ENCODE measurements at regions not wholly inside any gene's neighbourhood (a gene's known extent, or its start where the extent isn't known, plus 50 kb on each side); places are given as distances from the start of the nearest gene placed in this dataset.

DNA sequence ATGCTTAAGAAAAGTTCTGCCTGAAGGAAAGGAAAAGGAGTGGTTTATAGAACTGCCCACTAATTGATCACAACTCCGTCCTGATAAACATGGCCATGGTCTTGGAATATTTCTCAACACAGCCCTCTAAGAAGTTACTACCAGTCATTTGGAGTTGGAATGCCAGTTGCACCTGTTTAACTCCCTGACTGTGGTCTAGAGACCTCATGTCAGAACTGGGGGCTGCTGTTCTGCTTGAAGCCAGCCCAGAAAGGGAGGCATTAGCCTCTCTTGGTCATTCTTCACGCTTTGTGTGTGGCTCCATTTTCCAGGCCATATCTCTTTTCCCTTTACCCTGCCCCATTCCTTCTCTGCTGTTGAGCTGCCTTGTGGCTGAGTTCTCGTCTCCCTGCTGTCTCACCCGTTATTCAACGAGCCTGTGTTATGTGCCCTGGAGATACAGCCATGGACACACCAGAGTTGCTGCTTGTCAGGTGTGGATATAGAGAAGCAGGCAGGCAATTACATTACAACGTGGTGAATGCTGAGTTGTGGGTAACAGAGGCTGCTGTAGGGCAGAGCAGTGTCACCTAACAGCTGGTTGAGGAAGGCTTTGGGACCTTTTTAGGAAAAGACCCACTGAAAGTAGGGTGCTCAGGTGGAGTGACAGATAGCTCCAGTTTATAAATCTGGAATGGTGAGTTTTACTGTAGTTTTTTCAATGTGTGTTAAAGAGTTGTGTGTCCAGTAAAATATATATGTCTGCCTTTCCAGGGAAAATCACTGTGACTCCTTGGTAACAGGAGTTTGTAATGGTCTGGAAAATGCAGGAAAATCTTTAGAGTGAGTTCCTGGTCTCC is 137.0 kb upstream of the IPO9 start:
- peaks cover 68% of the 10 kb centered on the region for H3K4me1 ChIP-seq
- DNase-seq, result no peak
- TF ChIP-seq, protein P1, sequence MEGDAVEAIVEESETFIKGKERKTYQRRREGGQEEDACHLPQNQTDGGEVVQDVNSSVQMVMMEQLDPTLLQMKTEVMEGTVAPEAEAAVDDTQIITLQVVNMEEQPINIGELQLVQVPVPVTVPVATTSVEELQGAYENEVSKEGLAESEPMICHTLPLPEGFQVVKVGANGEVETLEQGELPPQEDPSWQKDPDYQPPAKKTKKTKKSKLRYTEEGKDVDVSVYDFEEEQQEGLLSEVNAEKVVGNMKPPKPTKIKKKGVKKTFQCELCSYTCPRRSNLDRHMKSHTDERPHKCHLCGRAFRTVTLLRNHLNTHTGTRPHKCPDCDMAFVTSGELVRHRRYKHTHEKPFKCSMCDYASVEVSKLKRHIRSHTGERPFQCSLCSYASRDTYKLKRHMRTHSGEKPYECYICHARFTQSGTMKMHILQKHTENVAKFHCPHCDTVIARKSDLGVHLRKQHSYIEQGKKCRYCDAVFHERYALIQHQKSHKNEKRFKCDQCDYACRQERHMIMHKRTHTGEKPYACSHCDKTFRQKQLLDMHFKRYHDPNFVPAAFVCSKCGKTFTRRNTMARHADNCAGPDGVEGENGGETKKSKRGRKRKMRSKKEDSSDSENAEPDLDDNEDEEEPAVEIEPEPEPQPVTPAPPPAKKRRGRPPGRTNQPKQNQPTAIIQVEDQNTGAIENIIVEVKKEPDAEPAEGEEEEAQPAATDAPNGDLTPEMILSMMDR (IDR thresholded peaks at IDR 0.05; ENCODE audit: low read depth, low read length), result no peak
- H3K27me3 ChIP-seq, result no peaks in the 10 kb centered on the region
- H3K9me3 ChIP-seq, result no peaks in the 10 kb centered on the region
- H3K4me3 ChIP-seq (ENCODE audit: low read depth, low read length), result no peak overlapping the region
- no peaks in the 10 kb centered on the region for H3K36me3 ChIP-seq

DNA sequence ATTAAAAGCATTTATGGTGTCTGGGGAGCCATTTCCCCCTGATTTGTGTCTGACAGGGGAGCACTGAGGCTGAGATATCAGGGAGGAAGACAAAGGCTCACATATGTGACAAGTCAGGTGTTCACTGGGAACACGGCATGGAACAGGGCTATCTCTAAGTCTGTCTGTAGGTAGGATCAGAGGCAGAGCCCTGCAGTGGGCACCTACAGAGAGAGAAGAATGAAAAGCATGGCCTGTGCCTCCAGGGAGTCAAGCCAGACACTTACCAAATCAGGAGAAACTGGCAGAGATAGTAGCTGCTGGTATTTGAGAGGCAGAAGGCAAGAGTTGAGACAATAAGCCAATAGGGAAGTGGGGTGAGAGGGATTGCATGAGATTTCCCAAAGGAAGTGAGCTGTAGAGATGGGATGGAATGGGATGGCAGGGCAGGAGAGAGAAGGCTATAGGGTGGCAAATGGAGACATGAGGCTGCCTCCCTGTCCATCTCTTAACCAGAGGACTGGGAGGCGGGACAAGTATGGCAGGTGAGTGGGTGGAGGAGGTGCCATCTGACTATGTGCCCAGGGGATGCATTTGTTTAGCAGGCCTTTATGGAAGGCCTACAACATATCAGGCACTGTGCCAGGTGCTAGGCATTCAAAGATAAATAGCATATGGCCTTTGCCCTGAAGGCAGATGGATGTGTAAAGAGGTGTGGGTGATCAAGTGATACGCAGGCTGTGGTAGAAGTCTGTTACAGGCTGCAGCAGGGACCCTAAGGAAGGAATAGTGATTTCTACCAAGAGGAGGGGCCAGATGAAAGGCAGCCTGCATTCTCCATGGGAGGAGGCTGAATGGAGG is 136.2 kb upstream of the IPO9 start:
- TF ChIP-seq, protein P1 (IDR thresholded peaks at IDR 0.05; ENCODE audit: low read depth, low read length), result no peak

DNA sequence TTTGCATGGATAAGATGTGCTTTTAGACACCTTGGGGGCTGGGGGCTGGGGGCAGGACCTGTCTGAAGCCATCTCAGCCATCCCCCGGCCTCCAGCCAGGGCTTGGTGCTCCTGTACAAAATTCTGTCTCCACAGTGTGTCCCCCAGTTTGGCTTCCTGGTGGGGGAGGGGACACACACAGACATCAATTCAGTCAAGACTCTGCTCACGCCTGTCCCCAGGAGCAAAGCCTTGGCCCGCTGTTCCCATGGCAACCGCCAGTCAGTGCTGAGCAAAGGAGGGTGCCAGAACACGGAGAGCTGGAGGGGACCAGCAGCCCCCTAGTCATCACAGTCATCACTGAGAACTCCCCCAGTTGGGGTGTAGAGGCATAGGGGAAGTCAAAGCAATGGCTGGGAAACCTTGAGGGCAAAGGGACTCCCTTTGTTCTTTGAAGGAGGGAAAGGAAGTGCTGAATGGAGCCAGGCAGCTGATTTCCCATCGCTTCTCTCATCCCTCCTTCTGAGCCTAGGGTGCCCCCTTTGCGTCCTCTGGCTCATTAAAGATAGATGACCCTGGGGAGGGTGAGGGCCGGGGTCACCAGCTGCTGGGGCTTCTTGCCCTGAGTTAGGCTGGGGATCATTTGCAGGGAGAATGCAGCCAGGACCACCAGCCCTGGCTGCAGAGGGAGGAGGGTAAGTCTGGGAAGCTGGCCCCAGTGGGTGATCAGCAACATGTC is 134.9 kb upstream of the IPO9 start:
- Histone ChIP-seq H3K27me3 (no peaks in the 10 kb centered on the region), H3K4me3 (ENCODE audit: low read depth, low read length) (no peak overlapping the region), H3K9me3 (no peaks in the 10 kb centered on the region), H3K36me3 (no peaks in the 10 kb centered on the region), H3K4me1 (peaks cover 63% of the 10 kb centered on the region)
- TF ChIP-seq, protein P1 (IDR thresholded peaks at IDR 0.05; ENCODE audit: low read depth, low read length), result no peak
- DNase-seq, result peak; percentile 45

More for the DNA sequence above, 136.2 kb upstream of the IPO9 start:
- no peaks in the 10 kb centered on the region for H3K36me3 ChIP-seq
- H3K4me1 ChIP-seq, result peaks cover 70% of the 10 kb centered on the region
- no peaks in the 10 kb centered on the region for H3K9me3 ChIP-seq
- H3K4me3 ChIP-seq (ENCODE audit: low read depth, low read length), result no peak overlapping the region
- no peaks in the 10 kb centered on the region for H3K27me3 ChIP-seq
- DNase-seq, result peak; percentile 60

DNA sequence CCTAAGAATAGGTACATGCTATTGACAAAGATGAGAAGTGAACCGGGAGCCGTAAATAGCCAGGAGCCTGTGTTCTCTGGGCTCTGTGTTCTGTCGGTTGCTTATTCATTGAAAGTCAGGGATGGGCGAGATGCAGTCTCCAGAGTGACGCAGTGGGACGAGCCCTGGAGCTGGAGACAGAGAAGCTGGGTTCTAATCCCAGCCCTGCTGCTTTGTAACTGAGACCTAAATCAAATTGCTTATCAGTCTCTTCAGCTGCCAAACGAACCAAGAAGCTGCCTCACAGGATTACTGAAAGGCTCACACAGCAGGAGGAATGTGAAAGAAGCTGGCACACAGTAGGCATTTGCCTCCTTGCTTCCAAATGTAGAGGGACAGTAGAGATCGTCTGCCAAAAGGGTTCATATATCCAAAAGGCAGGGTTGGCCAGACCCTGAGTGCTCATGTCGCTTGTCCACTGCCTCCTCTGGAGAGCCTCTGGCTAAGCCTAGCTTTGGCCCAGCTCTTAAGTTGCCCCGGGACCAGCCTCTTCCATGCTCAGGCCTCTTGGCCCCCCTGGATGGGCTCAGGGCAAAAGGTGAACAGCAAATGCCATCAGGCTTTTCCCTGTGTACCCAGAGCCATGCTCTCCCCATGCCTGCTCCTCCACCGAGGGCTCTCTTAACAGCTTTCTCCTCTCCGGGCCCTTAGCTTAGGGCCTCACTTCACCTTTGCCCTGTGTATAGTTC is 134.2 kb upstream of the IPO9 start:
- Histone ChIP-seq H3K4me1 (peaks cover 63% of the 10 kb centered on the region), H3K36me3 (no peaks in the 10 kb centered on the region), H3K4me3 (ENCODE audit: low read depth, low read length) (no peak overlapping the region), H3K9me3 (no peaks in the 10 kb centered on the region), H3K27me3 (no peaks in the 10 kb centered on the region)
- TF ChIP-seq, protein P1 (IDR thresholded peaks at IDR 0.05; ENCODE audit: low read depth, low read length), result no peak
- DNase-seq, result no peak

DNA sequence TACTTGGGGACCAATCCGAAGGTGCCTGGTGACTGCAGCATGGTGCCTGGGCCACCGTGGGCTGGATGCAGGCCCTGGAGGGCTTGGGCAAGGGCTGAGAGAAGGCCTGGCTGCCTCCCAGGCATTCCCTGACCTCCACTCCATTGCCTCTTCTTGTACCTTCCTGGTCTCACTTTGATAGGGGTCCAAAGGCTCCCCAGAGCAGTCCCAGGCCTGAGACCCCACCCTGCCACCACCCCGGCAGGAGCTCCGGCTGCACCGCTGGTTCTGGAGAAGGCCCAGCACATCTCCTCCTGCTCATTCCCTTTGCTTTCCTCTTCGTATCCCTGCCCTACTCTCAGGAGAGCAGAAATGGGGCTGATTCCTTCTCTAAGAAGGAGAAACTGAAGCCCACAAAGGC is 133.3 kb upstream of the IPO9 start:
- Histone ChIP-seq H3K27me3 (no peaks in the 10 kb centered on the region), H3K4me3 (ENCODE audit: low read depth, low read length) (no peak overlapping the region), H3K4me1 (peaks cover 63% of the 10 kb centered on the region), H3K9me3 (no peaks in the 10 kb centered on the region), H3K36me3 (no peaks in the 10 kb centered on the region)
- TF ChIP-seq, protein P1 (IDR thresholded peaks at IDR 0.05; ENCODE audit: low read depth, low read length), result no peak
- DNase-seq, result no peak
